ENCODE measurements at regions not wholly inside any gene's neighbourhood (a gene's known extent, or its start where the extent isn't known, plus 50 kb on each side); places are given as distances from the start of the nearest gene placed in this dataset.

GRCh38 chr2:33903215-33903614 is 304.1 kb upstream of the FAM98A start:
- Mint-ChIP-seq H3K4me1 (ENCODE audit: low read depth, unreplicated experiment) (no peaks in the 10 kb centered on the region), H3K27me3 (ENCODE audit: insufficient read depth, unreplicated experiment) (peaks cover 3% of the 10 kb centered on the region), H3K9me3 (ENCODE audit: unreplicated experiment) (peaks cover 11% of the 10 kb centered on the region), H3K4me3 (ENCODE audit: unreplicated experiment) (no peak overlapping the region), H3K36me3 (ENCODE audit: insufficient read depth, unreplicated experiment) (no peaks in the 10 kb centered on the region), H3K27ac (ENCODE audit: unreplicated experiment) (no peak overlapping the region)
- Histone ChIP-seq H3K36me3 (ENCODE audit: control insufficient read depth, insufficient read depth, low read length) (no peaks in the 10 kb centered on the region), H3K9me3 (no peaks in the 10 kb centered on the region), H3K4me3 (ENCODE audit: low read depth, low read length) (no peak overlapping the region), H3K4me1 (no peaks in the 10 kb centered on the region), H3K27me3 (replicated peaks; ENCODE audit: control insufficient read depth, insufficient read depth, low read length) (no peaks in the 10 kb centered on the region)
- intact Hi-C loops (cut with micrococcal nuclease; ENCODE audit: unreplicated experiment): no loop called here
- no peak for TF ChIP-seq CTCF (IDR thresholded peaks at IDR 0.05; ENCODE audit: insufficient read depth in 1 of 2, low read depth in 1 of 2, low read length in 1 of 2, severe bottlenecking in 1 of 2, unreplicated experiment in 1 of 2)
- ChIA-PET POLR2A (no interaction called here), CTCF (no interaction called here)
- no peak for DNase-seq
- BruUV-seq (replicated peaks): no TSS peak

- H3K9me3 Mint-ChIP-seq (ENCODE audit: unreplicated experiment): peaks cover 20% of the 10 kb centered on the region
- CTCF ChIA-PET: no interaction called here
- H3K4me3 Mint-ChIP-seq (ENCODE audit: unreplicated experiment): no peak overlapping the region
Measured at GRCh38 chr2:33900610-33901009, 301.5 kb upstream of the FAM98A start.

DNA sequence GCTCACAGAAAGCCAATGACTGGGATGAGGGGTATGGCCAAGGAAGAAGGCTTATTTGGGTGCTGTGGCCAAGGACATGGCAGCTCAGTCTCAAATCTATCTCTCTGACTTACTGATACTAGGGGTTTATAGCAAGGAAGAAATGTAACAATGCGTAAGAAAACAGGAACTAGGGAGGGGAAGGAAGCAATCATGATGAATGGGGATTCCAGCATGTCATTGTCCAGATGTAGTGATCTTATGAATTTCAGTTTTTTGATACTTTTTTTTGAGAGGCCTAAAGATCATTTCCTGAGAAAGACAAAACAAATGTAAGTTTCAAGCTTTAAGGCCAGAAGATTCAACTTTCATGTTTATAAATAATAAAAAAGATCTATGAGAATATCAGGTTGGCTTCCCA is 298.6 kb upstream of the FAM98A start:
- ChIA-PET POLR2A (no interaction called here), CTCF (no interaction called here)
- Mint-ChIP-seq H3K36me3 (ENCODE audit: insufficient read depth, unreplicated experiment) (no peaks in the 10 kb centered on the region), H3K4me1 (ENCODE audit: low read depth, unreplicated experiment) (no peaks in the 10 kb centered on the region), H3K27ac (ENCODE audit: unreplicated experiment) (no peak overlapping the region), H3K9me3 (ENCODE audit: unreplicated experiment) (peaks cover 9% of the 10 kb centered on the region), H3K4me3 (ENCODE audit: unreplicated experiment) (no peak overlapping the region), H3K27me3 (ENCODE audit: insufficient read depth, unreplicated experiment) (peaks cover 5% of the 10 kb centered on the region)
- DNase-seq: no peak
- Histone ChIP-seq H3K36me3 (ENCODE audit: control insufficient read depth, insufficient read depth, low read length) (no peaks in the 10 kb centered on the region), H3K27me3 (replicated peaks; ENCODE audit: control insufficient read depth, insufficient read depth, low read length) (no peaks in the 10 kb centered on the region), H3K4me3 (ENCODE audit: low read depth, low read length) (no peak overlapping the region), H3K9me3 (no peaks in the 10 kb centered on the region), H3K4me1 (no peaks in the 10 kb centered on the region)
- intact Hi-C loops (cut with micrococcal nuclease; ENCODE audit: unreplicated experiment): no loop called here
- no peak for TF ChIP-seq CTCF (IDR thresholded peaks at IDR 0.05; ENCODE audit: insufficient read depth in 1 of 2, low read depth in 1 of 2, low read length in 1 of 2, severe bottlenecking in 1 of 2, unreplicated experiment in 1 of 2)
- no TSS peak for BruUV-seq (replicated peaks)

More at GRCh38 chr2:33900610-33901009, 301.5 kb upstream of the FAM98A start:
- intact Hi-C loops (cut with micrococcal nuclease; ENCODE audit: unreplicated experiment): no loop called here
- no peaks in the 10 kb centered on the region for H3K4me1 Mint-ChIP-seq (ENCODE audit: low read depth, unreplicated experiment)
- no peaks in the 10 kb centered on the region for H3K9me3 ChIP-seq
- TF ChIP-seq CTCF (IDR thresholded peaks at IDR 0.05; ENCODE audit: insufficient read depth in 1 of 2, low read depth in 1 of 2, low read length in 1 of 2, severe bottlenecking in 1 of 2, unreplicated experiment in 1 of 2): no peak
- H3K4me3 ChIP-seq (ENCODE audit: low read depth, low read length): no peak overlapping the region
- peaks cover 5% of the 10 kb centered on the region for H3K27me3 Mint-ChIP-seq (ENCODE audit: insufficient read depth, unreplicated experiment)
- BruUV-seq (replicated peaks): no TSS peak
- no peak overlapping the region for H3K27ac Mint-ChIP-seq (ENCODE audit: unreplicated experiment)
- DNase-seq: no peak
- no peaks in the 10 kb centered on the region for H3K36me3 Mint-ChIP-seq (ENCODE audit: insufficient read depth, unreplicated experiment)
- no peaks in the 10 kb centered on the region for H3K27me3 ChIP-seq (replicated peaks; ENCODE audit: control insufficient read depth, insufficient read depth, low read length)
- no peaks in the 10 kb centered on the region for H3K4me1 ChIP-seq
- no peaks in the 10 kb centered on the region for H3K36me3 ChIP-seq (ENCODE audit: control insufficient read depth, insufficient read depth, low read length)
- POLR2A ChIA-PET: no interaction called here

Measured in Caco-2 (cell line).